ENCODE measurements at regions not wholly inside any gene's neighbourhood (a gene's known extent, or its start where the extent isn't known, plus 50 kb on each side); places are given as distances from the start of the nearest gene placed in this dataset.

GRCh38 chr10:10096296-10096695 lies 921.4 kb upstream of the CELF2 start:
- DNase-seq (ENCODE audit: extremely low spot score, insufficient read length, low read depth) (no peak), FAIRE-seq (no peak)

- no peak for DNase-seq (ENCODE audit: extremely low spot score, insufficient read length, low read depth)
- FAIRE-seq, result no peak
These were observed 920.8 kb upstream of the CELF2 start for GRCh38 chr10:10096898-10097297.

- DNase-seq (ENCODE audit: extremely low spot score, insufficient read length, low read depth), result no peak
- FAIRE-seq, result no peak
These were observed 916.6 kb upstream of the CELF2 start for GRCh38 chr10:10101106-10101505.

- no peak for DNase-seq (ENCODE audit: extremely low spot score, insufficient read length, low read depth)
- FAIRE-seq, result no peak
These were observed 906.7 kb upstream of the CELF2 start for GRCh38 chr10:10110844-10111490.

GRCh38 chr10:10118131-10118530 lies 899.5 kb upstream of the CELF2 start:
- no peak for FAIRE-seq
- DNase-seq (ENCODE audit: extremely low spot score, insufficient read length, low read depth), result no peak

- no peak for FAIRE-seq
- DNase-seq (ENCODE audit: extremely low spot score, insufficient read length, low read depth), result no peak
These were observed 897.0 kb upstream of the CELF2 start for GRCh38 chr10:10120671-10121070.

- FAIRE-seq (no peak), DNase-seq (ENCODE audit: extremely low spot score, insufficient read length, low read depth) (no peak)
These were observed 892.0 kb upstream of the CELF2 start for GRCh38 chr10:10125676-10126075.

- DNase-seq (ENCODE audit: extremely low spot score, insufficient read length, low read depth), result no peak
- no peak for FAIRE-seq
These were observed 891.5 kb upstream of the CELF2 start for GRCh38 chr10:10126218-10126617.

- DNase-seq (ENCODE audit: extremely low spot score, insufficient read length, low read depth), result no peak
- FAIRE-seq, result no peak
These were observed 889.3 kb upstream of the CELF2 start for GRCh38 chr10:10128387-10128786.

- no peak for FAIRE-seq
- DNase-seq (ENCODE audit: extremely low spot score, insufficient read length, low read depth), result no peak
These were observed 887.0 kb upstream of the CELF2 start for GRCh38 chr10:10130686-10131085.

- FAIRE-seq, result no peak
- DNase-seq (ENCODE audit: extremely low spot score, insufficient read length, low read depth), result no peak
These were observed 885.7 kb upstream of the CELF2 start for GRCh38 chr10:10132009-10132408.

GRCh38 chr10:10133281-10133680 lies 884.4 kb upstream of the CELF2 start:
- no peak for FAIRE-seq
- no peak for DNase-seq (ENCODE audit: extremely low spot score, insufficient read length, low read depth)

- no peak for FAIRE-seq
- no peak for DNase-seq (ENCODE audit: extremely low spot score, insufficient read length, low read depth)
These were observed 879.0 kb upstream of the CELF2 start for GRCh38 chr10:10138685-10139084.

- no peak for DNase-seq (ENCODE audit: extremely low spot score, insufficient read length, low read depth)
- no peak for FAIRE-seq
These were observed 875.8 kb upstream of the CELF2 start for GRCh38 chr10:10141782-10142382.

GRCh38 chr10:10146604-10147003 lies 871.1 kb upstream of the CELF2 start:
- FAIRE-seq (no peak), DNase-seq (ENCODE audit: extremely low spot score, insufficient read length, low read depth) (no peak)

GRCh38 chr10:10149899-10150298 lies 867.8 kb upstream of the CELF2 start:
- no peak for FAIRE-seq

GRCh38 chr10:10156917-10157600 lies 860.6 kb upstream of the CELF2 start:
- no peak for DNase-seq (ENCODE audit: extremely low spot score, insufficient read length, low read depth)
- no peak for FAIRE-seq

More at GRCh38 chr10:10149899-10150298, 867.8 kb upstream of the CELF2 start:
- no peak for DNase-seq (ENCODE audit: extremely low spot score, insufficient read length, low read depth)

- FAIRE-seq (no peak), DNase-seq (ENCODE audit: extremely low spot score, insufficient read length, low read depth) (no peak)
These were observed 856.8 kb upstream of the CELF2 start for GRCh38 chr10:10160821-10161312.

GRCh38 chr10:10164848-10165247 lies 852.8 kb upstream of the CELF2 start:
- FAIRE-seq, result no peak

GRCh38 chr10:10165415-10165814 lies 852.3 kb upstream of the CELF2 start:
- DNase-seq (ENCODE audit: extremely low spot score, insufficient read length, low read depth), result no peak
- no peak for FAIRE-seq

More at GRCh38 chr10:10164848-10165247, 852.8 kb upstream of the CELF2 start:
- DNase-seq (ENCODE audit: extremely low spot score, insufficient read length, low read depth), result no peak

- DNase-seq (ENCODE audit: extremely low spot score, insufficient read length, low read depth) (no peak), FAIRE-seq (no peak)
These were observed 839.2 kb upstream of the CELF2 start for GRCh38 chr10:10178476-10178875.

Measured in GM18507 (cell line).